GM12864 (cell line): ENCODE measurements at regions not wholly inside any gene's neighbourhood (a gene's known extent, or its start where the extent isn't known, plus 50 kb on each side); places are given as distances from the start of the nearest gene placed in this dataset.

ENCODE experiments used
- DNase-seq: peaks from one replicate; pipeline ENCODE4 v3.0.0-alpha.2; 2011; ENCODE audit warnings: low read depth
- H3K4me3 ChIP-seq: 2 replicates; pipeline ENCODE4 v1.5.1; 2011; ENCODE audit warnings: mild to moderate bottlenecking, low read depth, low read length, control low read depth
- CTCF ChIP-seq: IDR thresholded peaks from 2 replicates; pipeline ENCODE4 v1.5.1; 2011; ENCODE audit warnings: low read depth, mild to moderate bottlenecking, moderate library complexity, low read length, control low read depth, inconsistent platforms; ENCODE audit errors: missing control alignments

GRCh38 chr13:83332751-83333150 is 549.5 kb downstream of the SLITRK1 start:
- TF ChIP-seq CTCF: no peak
- no peak overlapping the region for H3K4me3 ChIP-seq
- DNase-seq: no peak

- no peak overlapping the region for H3K4me3 ChIP-seq
- no peak for TF ChIP-seq CTCF
These were observed 555.2 kb downstream of the SLITRK1 start for GRCh38 chr13:83327091-83327490.

GRCh38 chr13:83325125-83325853 is 557.0 kb downstream of the SLITRK1 start:
- H3K4me3 ChIP-seq: no peak overlapping the region
- no peak for TF ChIP-seq CTCF
- DNase-seq: no peak

More at GRCh38 chr13:83327091-83327490, 555.2 kb downstream of the SLITRK1 start:
- DNase-seq: no peak

GRCh38 chr13:83311886-83312577 is 570.2 kb downstream of the SLITRK1 start:
- no peak for TF ChIP-seq CTCF
- no peak for DNase-seq
- no peak overlapping the region for H3K4me3 ChIP-seq

- DNase-seq: no peak
- no peak overlapping the region for H3K4me3 ChIP-seq
- no peak for TF ChIP-seq CTCF
These were observed 583.7 kb downstream of the SLITRK1 start for GRCh38 chr13:83298617-83299016.

GRCh38 chr13:83297586-83298290 is 584.5 kb downstream of the SLITRK1 start:
- no peak overlapping the region for H3K4me3 ChIP-seq
- DNase-seq: no peak
- no peak for TF ChIP-seq CTCF
